ENCODE measurements at regions not wholly inside any gene's neighbourhood (a gene's known extent, or its start where the extent isn't known, plus 50 kb on each side); places are given as distances from the start of the nearest gene placed in this dataset.

GRCh38 chr21:16519036-16519435, 789.3 kb downstream of the USP25 start:
- Mint-ChIP-seq H3K4me3 (ENCODE audit: unreplicated experiment) (no peak overlapping the region), H3K27ac (ENCODE audit: unreplicated experiment) (no peak overlapping the region), H3K36me3 (ENCODE audit: low read depth, unreplicated experiment) (no peaks in the 10 kb centered on the region), H3K9me3 (ENCODE audit: unreplicated experiment) (no peaks in the 10 kb centered on the region), H3K4me1 (ENCODE audit: unreplicated experiment) (no peaks in the 10 kb centered on the region), H3K27me3 (ENCODE audit: unreplicated experiment) (no peaks in the 10 kb centered on the region)
- TF ChIP-seq CTCF (IDR thresholded peaks at IDR 0.05; ENCODE audit: unreplicated experiment) = no peak
- no peak for DNase-seq (ENCODE audit: low spot score)

- no peak for TF ChIP-seq CTCF (IDR thresholded peaks at IDR 0.05; ENCODE audit: unreplicated experiment)
- H3K4me3 Mint-ChIP-seq (ENCODE audit: unreplicated experiment) = no peak overlapping the region
- no peak overlapping the region for H3K27ac Mint-ChIP-seq (ENCODE audit: unreplicated experiment)
- H3K36me3 Mint-ChIP-seq (ENCODE audit: low read depth, unreplicated experiment) = no peaks in the 10 kb centered on the region
- no peaks in the 10 kb centered on the region for H3K9me3 Mint-ChIP-seq (ENCODE audit: unreplicated experiment)
- no peaks in the 10 kb centered on the region for H3K27me3 Mint-ChIP-seq (ENCODE audit: unreplicated experiment)
- no peak for DNase-seq (ENCODE audit: low spot score)
- no peaks in the 10 kb centered on the region for H3K4me1 Mint-ChIP-seq (ENCODE audit: unreplicated experiment)
Observed at GRCh38 chr21:16519644-16520043, 789.9 kb downstream of the USP25 start.

- no peak for TF ChIP-seq CTCF (IDR thresholded peaks at IDR 0.05; ENCODE audit: unreplicated experiment)
- Mint-ChIP-seq H3K4me3 (ENCODE audit: unreplicated experiment) (no peak overlapping the region), H3K9me3 (ENCODE audit: unreplicated experiment) (no peaks in the 10 kb centered on the region), H3K36me3 (ENCODE audit: low read depth, unreplicated experiment) (no peaks in the 10 kb centered on the region), H3K4me1 (ENCODE audit: unreplicated experiment) (no peaks in the 10 kb centered on the region), H3K27me3 (ENCODE audit: unreplicated experiment) (no peaks in the 10 kb centered on the region), H3K27ac (ENCODE audit: unreplicated experiment) (no peak overlapping the region)
- DNase-seq (ENCODE audit: low spot score) = no peak
Observed at GRCh38 chr21:16522548-16522947, 792.8 kb downstream of the USP25 start.

GRCh38 chr21:16530656-16531055, 800.9 kb downstream of the USP25 start:
- Mint-ChIP-seq H3K9me3 (ENCODE audit: unreplicated experiment) (no peaks in the 10 kb centered on the region), H3K27me3 (ENCODE audit: unreplicated experiment) (no peaks in the 10 kb centered on the region), H3K4me1 (ENCODE audit: unreplicated experiment) (peaks cover 3% of the 10 kb centered on the region), H3K4me3 (ENCODE audit: unreplicated experiment) (no peak overlapping the region), H3K36me3 (ENCODE audit: low read depth, unreplicated experiment) (peaks cover 9% of the 10 kb centered on the region), H3K27ac (ENCODE audit: unreplicated experiment) (no peak overlapping the region)
- TF ChIP-seq CTCF (IDR thresholded peaks at IDR 0.05; ENCODE audit: unreplicated experiment) = no peak
- DNase-seq (ENCODE audit: low spot score) = no peak

- Mint-ChIP-seq H3K9me3 (ENCODE audit: unreplicated experiment) (no peaks in the 10 kb centered on the region), H3K4me1 (ENCODE audit: unreplicated experiment) (peaks cover 12% of the 10 kb centered on the region), H3K4me3 (ENCODE audit: unreplicated experiment) (no peak overlapping the region), H3K27me3 (ENCODE audit: unreplicated experiment) (no peaks in the 10 kb centered on the region), H3K27ac (ENCODE audit: unreplicated experiment) (no peak overlapping the region), H3K36me3 (ENCODE audit: low read depth, unreplicated experiment) (peaks cover 9% of the 10 kb centered on the region)
- DNase-seq (ENCODE audit: low spot score) = no peak
- TF ChIP-seq CTCF (IDR thresholded peaks at IDR 0.05; ENCODE audit: unreplicated experiment) = no peak
Observed at GRCh38 chr21:16532840-16533239, 803.1 kb downstream of the USP25 start.
